ENCODE measurements at regions not wholly inside any gene's neighbourhood (a gene's known extent, or its start where the extent isn't known, plus 50 kb on each side); places are given as distances from the start of the nearest gene placed in this dataset.
A peak's percentile ranks its signal among the peaks of the same experiment; 100 is the strongest.

GRCh38 chr9:87085073-87085472, 137.8 kb upstream of the GAS1 start:
- no peak for DNase-seq

GRCh38 chr9:87085521-87085920, 138.2 kb upstream of the GAS1 start:
- no peak for DNase-seq

GRCh38 chr9:87086221-87086818, 139.0 kb upstream of the GAS1 start:
- no peak for DNase-seq

GRCh38 chr9:87087197-87087596, 139.9 kb upstream of the GAS1 start:
- DNase-seq, result no peak

- no peak for DNase-seq
Observed at GRCh38 chr9:87088192-87088591, 140.9 kb upstream of the GAS1 start.

DNA sequence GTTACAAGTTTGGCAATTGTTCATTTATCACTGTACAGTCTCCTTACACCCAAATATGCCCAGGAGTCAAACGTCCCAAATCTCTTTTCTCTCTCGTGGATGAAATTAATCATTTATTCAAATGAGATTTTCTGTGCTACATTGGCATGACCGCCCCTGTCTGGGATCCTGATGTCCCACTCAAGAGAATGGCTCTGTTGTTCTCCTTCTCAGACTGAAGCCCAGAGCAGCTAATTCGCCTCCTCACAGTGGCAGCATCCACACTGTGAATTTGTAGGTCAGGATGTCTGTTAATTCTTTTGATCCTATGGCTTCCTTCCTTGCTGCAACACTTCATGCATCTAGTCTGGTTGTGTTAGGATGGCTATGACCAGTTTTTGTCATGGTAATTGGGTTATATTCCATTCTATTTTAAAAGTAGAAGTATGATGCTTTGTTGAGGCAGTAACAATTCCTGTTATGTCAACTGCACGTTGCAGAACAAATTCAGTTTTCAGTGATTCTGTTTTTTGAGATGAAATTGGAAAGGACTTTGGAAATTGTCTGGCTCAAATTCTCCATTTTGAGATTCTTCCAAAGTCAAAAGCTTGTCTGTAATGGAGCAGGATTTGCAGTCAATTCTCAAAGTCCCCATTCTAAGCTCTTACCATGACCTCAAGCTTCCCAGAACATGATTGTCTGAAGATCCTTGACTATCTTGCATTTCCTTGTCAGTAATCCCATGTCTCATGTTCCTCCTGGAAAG, 141.5 kb upstream of the GAS1 start:
- peak in 6 of 51 donors; percentile 4 to 25 (median 9) for DNase-seq

GRCh38 chr9:87089506-87089905, 142.2 kb upstream of the GAS1 start:
- DNase-seq, result no peak

- no peak for DNase-seq
Observed at GRCh38 chr9:87089929-87090328, 142.6 kb upstream of the GAS1 start.

DNA sequence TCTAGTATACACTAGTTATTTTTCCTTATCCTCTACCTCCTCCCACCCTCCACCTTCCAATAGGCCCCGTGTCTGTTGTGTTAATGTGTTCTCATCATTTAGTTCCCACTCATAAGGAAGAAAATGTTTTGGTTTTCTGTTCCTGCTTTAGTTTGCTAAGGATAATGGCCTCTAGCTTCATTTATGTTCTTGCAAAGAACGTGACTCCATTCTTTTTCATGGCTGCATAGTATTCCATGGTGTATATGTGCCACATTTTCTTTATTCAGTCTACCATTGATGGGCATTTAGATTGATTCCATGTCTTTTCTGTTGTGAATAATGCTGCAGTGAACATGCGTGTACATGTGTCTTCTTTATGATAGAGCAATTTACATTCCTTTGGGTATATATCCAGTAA, 146.5 kb upstream of the GAS1 start:
- DNase-seq, result no peak

- no peak for DNase-seq
Observed at GRCh38 chr9:87095951-87096350, 148.6 kb upstream of the GAS1 start.

DNA sequence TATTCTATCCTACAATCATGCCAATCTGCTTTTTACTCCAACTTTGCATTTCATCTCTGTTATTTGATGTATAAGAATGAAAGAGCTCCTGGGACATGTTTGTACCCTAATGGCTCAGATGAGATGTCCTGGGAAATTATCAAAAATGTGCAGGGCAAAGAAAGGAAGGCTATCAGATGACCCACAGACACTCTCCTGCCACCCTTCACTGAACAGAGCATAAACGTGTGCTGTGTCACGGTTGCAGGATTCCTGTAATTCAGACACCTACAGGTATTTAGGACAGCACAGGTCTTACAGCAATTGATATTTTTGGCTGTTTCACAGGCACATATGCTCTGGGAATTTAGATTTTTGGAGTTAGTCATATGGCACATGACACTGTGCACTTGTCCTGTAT, 149.2 kb upstream of the GAS1 start:
- DNase-seq, result no peak

DNA sequence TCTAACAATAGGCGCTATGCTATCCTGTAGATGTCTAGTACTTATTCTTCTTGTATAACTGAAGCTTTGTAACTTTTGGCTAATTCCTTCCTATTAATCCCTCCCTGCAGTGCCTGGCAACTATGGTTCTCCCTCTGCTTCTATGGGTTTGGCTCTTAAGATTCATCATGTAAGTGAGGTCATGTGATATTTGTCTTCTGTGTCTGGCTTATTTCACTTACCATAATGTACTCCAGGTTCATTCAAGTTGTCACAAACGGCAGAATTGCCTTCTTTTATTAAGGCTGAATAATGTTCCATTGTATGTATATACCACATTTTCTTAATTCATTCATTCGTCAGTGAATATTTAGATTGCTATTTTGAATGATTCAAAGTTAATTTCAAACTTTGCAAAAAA, 149.9 kb upstream of the GAS1 start:
- no peak for DNase-seq

- no peak for DNase-seq
Observed at GRCh38 chr9:87099407-87099806, 152.1 kb upstream of the GAS1 start.

- DNase-seq, result no peak
Observed at GRCh38 chr9:87100001-87100400, 152.7 kb upstream of the GAS1 start.

GRCh38 chr9:87102126-87102525, 154.8 kb upstream of the GAS1 start:
- no peak for DNase-seq

- peak in 9 of 51 donors; percentile 1 to 29 (median 11) for DNase-seq
Observed at GRCh38 chr9:87107072-87107471, 159.8 kb upstream of the GAS1 start.

DNA sequence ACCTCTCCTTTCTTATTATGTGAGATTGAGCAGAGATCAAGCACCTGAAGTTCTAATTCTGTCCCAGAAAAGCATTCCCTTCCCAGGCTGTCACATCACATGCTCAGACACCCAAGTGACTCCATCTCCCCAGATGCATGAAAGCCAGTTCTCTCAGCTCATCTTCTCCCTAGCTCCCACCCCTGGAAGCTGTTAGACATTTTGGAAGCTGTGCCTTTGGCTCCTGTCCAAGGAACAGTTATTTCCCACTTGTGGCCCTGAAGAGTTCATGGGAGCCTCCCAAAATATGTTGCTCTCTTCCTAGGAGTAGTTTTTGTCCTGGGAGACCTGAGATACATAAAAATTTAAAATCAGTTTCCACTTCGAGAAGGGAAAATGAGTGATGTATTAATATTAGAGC, 161.4 kb upstream of the GAS1 start:
- peak in 1 of 51 donors; percentile 23 for DNase-seq

DNA sequence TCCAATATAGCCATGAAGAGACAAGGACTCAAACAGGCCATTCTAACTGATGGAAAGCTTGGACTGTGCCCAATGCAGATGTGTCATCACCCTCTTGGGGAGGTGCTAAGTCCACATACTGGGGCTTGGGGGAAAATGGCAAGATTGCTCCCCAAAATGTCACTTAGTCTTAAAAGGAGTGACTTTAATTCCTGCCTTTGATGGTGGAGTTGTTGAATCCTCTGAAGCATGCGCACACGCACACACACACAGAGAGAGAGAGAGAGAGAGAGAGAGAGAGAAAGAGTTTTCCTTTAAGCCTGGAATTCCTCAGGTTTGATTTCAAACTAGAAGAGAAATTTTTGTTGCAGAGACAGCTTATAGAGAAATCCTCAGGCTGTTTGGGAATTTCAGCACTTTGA, 161.9 kb upstream of the GAS1 start:
- no peak for DNase-seq

- no peak for DNase-seq
Observed at GRCh38 chr9:87109851-87110250, 162.5 kb upstream of the GAS1 start.

DNA sequence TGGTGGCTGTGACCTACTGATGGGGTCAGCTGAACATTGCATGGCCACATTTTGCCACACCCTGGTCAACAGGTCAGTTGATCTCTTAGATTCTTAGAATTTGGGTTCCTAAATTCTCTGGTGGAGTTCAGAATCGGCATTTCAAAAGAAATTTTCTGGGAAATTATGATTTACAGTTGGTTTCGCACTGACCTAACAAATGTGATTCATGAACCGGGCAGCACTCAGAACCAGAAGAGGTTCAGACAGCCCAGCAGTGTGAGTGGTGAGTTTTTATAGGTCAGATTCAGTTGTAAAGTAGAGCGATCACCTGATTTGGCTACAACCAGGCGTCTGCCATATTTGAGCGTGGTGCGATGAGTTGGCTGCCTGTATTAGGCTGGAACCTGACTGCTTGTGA, 163.7 kb upstream of the GAS1 start:
- DNase-seq, result no peak

DNA sequence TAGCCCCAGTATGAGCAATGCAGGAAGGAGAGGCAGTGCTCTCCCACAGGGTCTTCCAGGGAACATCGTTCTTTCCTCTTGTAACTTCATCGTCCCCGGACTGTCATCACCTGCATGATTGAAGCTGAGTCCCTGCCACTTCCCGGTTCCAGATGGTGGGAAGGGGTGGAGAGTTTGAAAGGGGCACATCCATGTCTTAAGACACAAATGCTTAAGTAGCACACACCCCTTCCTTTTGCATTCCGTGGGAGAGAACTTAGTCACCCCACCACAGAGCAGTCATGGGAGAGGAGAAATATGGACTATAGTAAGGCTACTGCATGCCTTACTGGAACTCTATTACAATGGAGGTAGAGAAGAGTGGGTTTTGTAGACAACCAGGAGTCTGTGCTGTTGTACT, 165.3 kb upstream of the GAS1 start:
- no peak for DNase-seq

DNA sequence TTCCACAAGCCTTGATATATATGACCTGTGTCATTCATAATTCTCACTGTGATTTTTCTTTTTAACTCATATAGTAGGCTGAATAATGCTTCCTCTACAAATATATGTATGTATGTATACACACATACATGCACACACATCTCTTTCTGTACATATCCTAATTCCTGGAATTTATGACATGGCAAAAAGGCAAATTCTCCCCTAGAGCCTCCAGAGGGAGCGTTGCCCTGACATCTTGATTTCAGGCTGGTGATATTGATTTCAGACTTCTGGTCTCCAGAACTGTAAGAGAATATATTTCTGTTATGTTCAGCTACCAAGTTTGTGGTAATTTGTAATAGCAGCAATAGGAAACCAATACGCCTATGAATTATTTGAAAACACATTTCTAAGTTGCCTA, 166.6 kb upstream of the GAS1 start:
- no peak for DNase-seq

DNA sequence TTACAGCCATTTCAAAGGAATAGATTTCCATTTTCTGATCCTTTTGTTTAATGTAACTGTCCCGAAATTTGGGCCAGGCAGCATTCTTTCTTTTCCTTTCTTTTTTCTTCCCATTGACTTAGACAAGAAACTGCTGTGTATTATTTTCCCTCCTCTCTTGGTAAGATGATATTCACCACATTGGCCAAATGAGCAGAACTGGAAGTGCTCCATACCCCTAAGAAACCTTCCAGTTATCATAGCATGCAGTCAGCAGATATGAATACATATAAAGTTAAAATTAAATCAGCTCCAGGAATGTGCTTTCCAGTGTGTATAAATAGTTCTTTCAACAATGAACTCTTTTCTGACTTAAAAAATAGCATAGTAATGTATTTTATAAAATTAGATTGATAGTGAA, 168.5 kb upstream of the GAS1 start:
- no peak for DNase-seq

- DNase-seq, result no peak
Observed at GRCh38 chr9:87116492-87116891, 169.2 kb upstream of the GAS1 start.
